OCI-LY1 (cell line): ENCODE measurements at regions not wholly inside any gene's neighbourhood (a gene's known extent, or its start where the extent isn't known, plus 50 kb on each side); places are given as distances from the start of the nearest gene placed in this dataset.

Experiments used
- EZH2 ChIP-seq: fragments of 200-600 bp; sonication (generic), shearing (Covaris generic); IDR thresholded peaks from 2 replicates; pipeline ENCODE4 v1.8.0; 2017; ENCODE audit warnings: borderline replicate concordance, mixed run types, mild to moderate bottlenecking, antibody characterized with exemption, low read length, moderate library complexity, mixed read lengths
- TF ChIP-seq, protein P1 (sequence below): fragments of 200-600 bp; sonication (generic), shearing (Covaris generic); IDR thresholded peaks from 2 replicates; pipeline ENCODE4 v1.5.1; 2017; ENCODE audit warnings: mild to moderate bottlenecking, antibody characterized with exemption, low read length, moderate library complexity, mixed read lengths

DNA sequence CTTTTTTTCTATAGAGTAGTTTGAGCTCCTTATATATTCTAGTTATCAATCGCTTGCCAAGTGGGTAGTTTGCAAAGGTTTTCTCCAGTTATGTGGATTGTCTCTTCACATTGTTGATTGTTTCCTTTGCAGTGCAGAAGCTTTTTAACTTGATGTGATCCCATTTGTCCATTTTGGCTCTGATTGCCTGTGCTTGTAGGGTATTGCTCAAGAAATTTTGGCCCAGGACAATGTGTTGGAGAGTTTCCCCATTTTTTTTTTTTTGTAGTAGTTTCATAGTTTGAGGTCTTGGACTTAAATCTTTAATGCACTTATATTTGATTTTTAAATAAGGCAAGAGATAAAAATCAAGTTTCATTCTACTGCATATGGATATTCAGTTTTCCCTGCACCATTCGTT lies 774.8 kb upstream of the ADAMTS5 start:
- TF ChIP-seq, protein P1, sequence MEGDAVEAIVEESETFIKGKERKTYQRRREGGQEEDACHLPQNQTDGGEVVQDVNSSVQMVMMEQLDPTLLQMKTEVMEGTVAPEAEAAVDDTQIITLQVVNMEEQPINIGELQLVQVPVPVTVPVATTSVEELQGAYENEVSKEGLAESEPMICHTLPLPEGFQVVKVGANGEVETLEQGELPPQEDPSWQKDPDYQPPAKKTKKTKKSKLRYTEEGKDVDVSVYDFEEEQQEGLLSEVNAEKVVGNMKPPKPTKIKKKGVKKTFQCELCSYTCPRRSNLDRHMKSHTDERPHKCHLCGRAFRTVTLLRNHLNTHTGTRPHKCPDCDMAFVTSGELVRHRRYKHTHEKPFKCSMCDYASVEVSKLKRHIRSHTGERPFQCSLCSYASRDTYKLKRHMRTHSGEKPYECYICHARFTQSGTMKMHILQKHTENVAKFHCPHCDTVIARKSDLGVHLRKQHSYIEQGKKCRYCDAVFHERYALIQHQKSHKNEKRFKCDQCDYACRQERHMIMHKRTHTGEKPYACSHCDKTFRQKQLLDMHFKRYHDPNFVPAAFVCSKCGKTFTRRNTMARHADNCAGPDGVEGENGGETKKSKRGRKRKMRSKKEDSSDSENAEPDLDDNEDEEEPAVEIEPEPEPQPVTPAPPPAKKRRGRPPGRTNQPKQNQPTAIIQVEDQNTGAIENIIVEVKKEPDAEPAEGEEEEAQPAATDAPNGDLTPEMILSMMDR: no peak
- TF ChIP-seq EZH2: no peak
